Liver (tissue), 8 donors: ENCODE measurements at regions not wholly inside any gene's neighbourhood (a gene's known extent, or its start where the extent isn't known, plus 50 kb on each side); places are given as distances from the start of the nearest gene placed in this dataset.

ENCODE experiments used
- DNase-seq: peaks from one replicate; pipeline ENCODE4 v3.0.0-alpha.2; 2017; ENCODE audit warnings: low spot score
- H3K27ac ChIP-seq, 2 donors: one replicate each; pipeline ENCODE4 v1.7.0; 2013; ENCODE audit warnings: inconsistent platforms in 2 of 2, low read length in 2 of 2, control low read depth in 1 of 2, low read depth in 1 of 2, mild to moderate bottlenecking in 1 of 2
- H3K27me3 ChIP-seq, 4 donors: one replicate each; pipeline versions ENCODE4 v1.6.1 to v1.7.0; 2013; ENCODE audit warnings: low read length in 3 of 4, inconsistent platforms in 1 of 4, mild to moderate bottlenecking in 1 of 4, moderate library complexity in 1 of 4; ENCODE audit not compliant: control insufficient read depth in 4 of 4, insufficient read depth in 4 of 4
- H3K36me3 ChIP-seq, 4 donors: one replicate each; pipeline versions ENCODE4 v1.6.1 to v1.7.0; 2013; ENCODE audit warnings: low read length in 3 of 4, mild to moderate bottlenecking in 3 of 4, low read depth in 1 of 4, moderate library complexity in 1 of 4; ENCODE audit not compliant: control insufficient read depth in 4 of 4, insufficient read depth in 3 of 4
- H3K4me1 ChIP-seq, 4 donors: one replicate each; pipeline versions ENCODE4 v1.6.1 to v1.7.0; 2013; ENCODE audit warnings: low read length in 3 of 4, mild to moderate bottlenecking in 3 of 4, moderate library complexity in 1 of 4; ENCODE audit not compliant: control insufficient read depth in 4 of 4, insufficient read depth in 4 of 4
- H3K4me3 ChIP-seq, 3 donors: one replicate each; pipeline versions ENCODE4 v1.6.1 to v1.7.0; 2013; ENCODE audit warnings: low read length in 3 of 3, control low read depth in 1 of 3, low read depth in 1 of 3, mild to moderate bottlenecking in 1 of 3
- H3K9ac ChIP-seq, 2 donors: one replicate each; pipeline ENCODE4 v1.7.0; 2013; ENCODE audit warnings: low read length in 2 of 2, mild to moderate bottlenecking in 2 of 2, moderate library complexity in 2 of 2, control low read depth in 1 of 2, low read depth in 1 of 2
- H3K9me3 ChIP-seq, 4 donors: one replicate each; pipeline versions ENCODE4 v1.6.1 to v1.7.0; 2013; ENCODE audit warnings: low read length in 3 of 4; ENCODE audit not compliant: control insufficient read depth in 4 of 4
- FOXA1 ChIP-seq: IDR thresholded peaks from 2 replicates; pipeline ENCODE4 v1.6.1; 2016; ENCODE audit warnings: antibody characterized with exemption
- GABPA ChIP-seq, 2 donors: IDR thresholded peaks in 1 of 2; conservative IDR thresholded peaks in 1 of 2; 2 replicates each; pipeline ENCODE4 v1.6.1; 2016; ENCODE audit warnings: antibody characterized with exemption in 2 of 2, mild to moderate bottlenecking in 1 of 2, moderate library complexity in 1 of 2
- HNF4A ChIP-seq, 2 donors: conservative IDR thresholded peaks; 2 replicates each; pipeline ENCODE4 v1.6.1; 2016; ENCODE audit warnings: antibody characterized with exemption in 2 of 2, mild to moderate bottlenecking in 2 of 2
- HNF4G ChIP-seq: IDR thresholded peaks from 2 replicates; pipeline ENCODE4 v1.6.1; 2016; ENCODE audit warnings: antibody characterized with exemption
- JUND ChIP-seq, 2 donors: IDR thresholded peaks; 2 replicates each; pipeline ENCODE4 v1.6.1; 2016; ENCODE audit warnings: antibody characterized with exemption in 2 of 2
- NR2F2 ChIP-seq: IDR thresholded peaks from 2 replicates; pipeline ENCODE4 v1.6.1; 2016; ENCODE audit warnings: antibody characterized with exemption
- RAD21 ChIP-seq, 2 donors: IDR thresholded peaks; 2 replicates each; pipeline ENCODE4 v1.6.1; 2016; ENCODE audit warnings: antibody characterized with exemption in 2 of 2, mild to moderate bottlenecking in 2 of 2
- RXRA ChIP-seq, 2 donors: IDR thresholded peaks; 2 replicates each; pipeline ENCODE4 v1.6.1; 2017 to 2018; ENCODE audit warnings: antibody characterized with exemption in 2 of 2, mild to moderate bottlenecking in 1 of 2
- SP1 ChIP-seq: IDR thresholded peaks from 2 replicates; pipeline ENCODE4 v1.6.1; 2018; ENCODE audit warnings: antibody characterized with exemption, mild to moderate bottlenecking
- TAF1 ChIP-seq: conservative IDR thresholded peaks from 2 replicates; pipeline ENCODE4 v1.6.1; 2016; ENCODE audit warnings: antibody characterized with exemption, mild to moderate bottlenecking
- YY1 ChIP-seq: IDR thresholded peaks from 2 replicates; pipeline ENCODE4 v1.6.1; 2016; ENCODE audit warnings: antibody characterized with exemption, mild to moderate bottlenecking
- WGBS: extraction: QIAGEN DNeasy Blood & Tissue Kit; methylation state at CpG from one replicate; pipeline ENCODE4 v1.1.7; 2013; 5-methylcytosine and 5-hydroxymethylcytosine counted together
- TF ChIP-seq, protein P1 (sequence below): IDR thresholded peaks from 2 replicates; pipeline ENCODE4 v1.6.1; 2016; ENCODE audit warnings: antibody characterized with exemption
- TF ChIP-seq, protein P2 (sequence below): IDR thresholded peaks from 2 replicates; pipeline ENCODE4 v1.6.1; 2016; ENCODE audit warnings: antibody characterized with exemption
- TF ChIP-seq, protein P3 (sequence below): fragments of 150-350 bp; IDR thresholded peaks from 2 replicates; pipeline ENCODE4 v1.5.1; 2017; ENCODE audit warnings: improper control_type of control experiment, low read depth, low read length; ENCODE audit not compliant: missing input control
- TF ChIP-seq, protein P4 (sequence below): IDR thresholded peaks from 2 replicates; pipeline ENCODE4 v1.6.1; 2016; ENCODE audit warnings: antibody characterized with exemption
- donor health status: healthy.
- donor health status: healthy.
- donor health status: healthy.
- donor health status: healthy.
- donor health status: healthy.

DNA sequence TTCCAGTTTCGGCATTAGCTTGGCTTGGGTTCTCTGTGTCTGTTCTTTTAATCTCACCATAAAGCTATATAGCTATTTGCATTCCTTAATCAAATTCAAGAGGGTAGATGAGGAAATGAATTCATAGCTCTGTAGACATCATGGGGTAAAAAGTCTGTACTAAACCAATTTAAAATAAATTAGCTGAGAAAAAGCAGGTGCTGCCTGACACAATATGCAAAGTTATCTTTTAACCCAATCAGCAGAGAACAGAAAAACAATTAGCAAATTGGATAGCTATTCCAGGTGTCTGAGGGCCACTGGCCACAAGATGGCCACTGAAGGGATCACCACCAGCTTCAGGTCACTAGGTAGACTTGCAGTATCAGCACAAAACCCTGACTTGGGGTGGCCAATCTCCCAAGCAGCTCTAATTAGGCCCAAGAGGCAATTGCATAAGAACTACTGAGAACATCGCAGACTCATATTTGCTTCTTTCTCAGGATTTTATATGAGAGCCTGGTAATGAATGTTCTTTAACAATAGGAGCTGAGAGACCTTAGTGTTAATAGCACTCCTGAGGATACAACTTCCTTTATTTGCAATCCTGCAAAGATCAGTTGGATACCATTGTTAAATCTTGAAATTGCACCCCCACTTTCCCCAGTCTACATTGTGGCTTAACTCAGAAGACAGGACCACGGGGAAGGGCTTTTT, 494.3 kb downstream of the PDCD6IP start:
- TF ChIP-seq HNF4A (conservative IDR thresholded peaks at IDR 0.05) = no peak
- TF ChIP-seq RAD21 (IDR thresholded peaks at IDR 0.05) = no peak
- no peak for TF ChIP-seq FOXA1
- TF ChIP-seq, protein P1, sequence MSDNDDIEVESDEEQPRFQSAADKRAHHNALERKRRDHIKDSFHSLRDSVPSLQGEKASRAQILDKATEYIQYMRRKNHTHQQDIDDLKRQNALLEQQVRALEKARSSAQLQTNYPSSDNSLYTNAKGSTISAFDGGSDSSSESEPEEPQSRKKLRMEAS = no peak
- no peak for TF ChIP-seq RXRA (IDR thresholded peaks at IDR 0.05)
- no peak for TF ChIP-seq NR2F2
- no peak for TF ChIP-seq TAF1
- no peak for TF ChIP-seq SP1
- no peak for TF ChIP-seq JUND (IDR thresholded peaks at IDR 0.05)
- TF ChIP-seq, protein P2, sequence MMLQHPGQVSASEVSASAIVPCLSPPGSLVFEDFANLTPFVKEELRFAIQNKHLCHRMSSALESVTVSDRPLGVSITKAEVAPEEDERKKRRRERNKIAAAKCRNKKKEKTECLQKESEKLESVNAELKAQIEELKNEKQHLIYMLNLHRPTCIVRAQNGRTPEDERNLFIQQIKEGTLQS = no peak
- no peak for TF ChIP-seq HNF4G
- TF ChIP-seq, protein P3, sequence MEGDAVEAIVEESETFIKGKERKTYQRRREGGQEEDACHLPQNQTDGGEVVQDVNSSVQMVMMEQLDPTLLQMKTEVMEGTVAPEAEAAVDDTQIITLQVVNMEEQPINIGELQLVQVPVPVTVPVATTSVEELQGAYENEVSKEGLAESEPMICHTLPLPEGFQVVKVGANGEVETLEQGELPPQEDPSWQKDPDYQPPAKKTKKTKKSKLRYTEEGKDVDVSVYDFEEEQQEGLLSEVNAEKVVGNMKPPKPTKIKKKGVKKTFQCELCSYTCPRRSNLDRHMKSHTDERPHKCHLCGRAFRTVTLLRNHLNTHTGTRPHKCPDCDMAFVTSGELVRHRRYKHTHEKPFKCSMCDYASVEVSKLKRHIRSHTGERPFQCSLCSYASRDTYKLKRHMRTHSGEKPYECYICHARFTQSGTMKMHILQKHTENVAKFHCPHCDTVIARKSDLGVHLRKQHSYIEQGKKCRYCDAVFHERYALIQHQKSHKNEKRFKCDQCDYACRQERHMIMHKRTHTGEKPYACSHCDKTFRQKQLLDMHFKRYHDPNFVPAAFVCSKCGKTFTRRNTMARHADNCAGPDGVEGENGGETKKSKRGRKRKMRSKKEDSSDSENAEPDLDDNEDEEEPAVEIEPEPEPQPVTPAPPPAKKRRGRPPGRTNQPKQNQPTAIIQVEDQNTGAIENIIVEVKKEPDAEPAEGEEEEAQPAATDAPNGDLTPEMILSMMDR = no peak
- TF ChIP-seq GABPA (IDR thresholded peaks at IDR 0.05 in 1 of 2, conservative IDR thresholded peaks at IDR 0.05 in 1 of 2) = no peak
- TF ChIP-seq, protein P4, sequence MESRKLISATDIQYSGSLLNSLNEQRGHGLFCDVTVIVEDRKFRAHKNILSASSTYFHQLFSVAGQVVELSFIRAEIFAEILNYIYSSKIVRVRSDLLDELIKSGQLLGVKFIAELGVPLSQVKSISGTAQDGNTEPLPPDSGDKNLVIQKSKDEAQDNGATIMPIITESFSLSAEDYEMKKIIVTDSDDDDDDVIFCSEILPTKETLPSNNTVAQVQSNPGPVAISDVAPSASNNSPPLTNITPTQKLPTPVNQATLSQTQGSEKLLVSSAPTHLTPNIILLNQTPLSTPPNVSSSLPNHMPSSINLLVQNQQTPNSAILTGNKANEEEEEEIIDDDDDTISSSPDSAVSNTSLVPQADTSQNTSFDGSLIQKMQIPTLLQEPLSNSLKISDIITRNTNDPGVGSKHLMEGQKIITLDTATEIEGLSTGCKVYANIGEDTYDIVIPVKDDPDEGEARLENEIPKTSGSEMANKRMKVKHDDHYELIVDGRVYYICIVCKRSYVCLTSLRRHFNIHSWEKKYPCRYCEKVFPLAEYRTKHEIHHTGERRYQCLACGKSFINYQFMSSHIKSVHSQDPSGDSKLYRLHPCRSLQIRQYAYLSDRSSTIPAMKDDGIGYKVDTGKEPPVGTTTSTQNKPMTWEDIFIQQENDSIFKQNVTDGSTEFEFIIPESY = no peak
- WGBS = 68% methylated on average over 3 of the region's 3 CpGs
- no peak overlapping the region for H3K9ac ChIP-seq
- no peak overlapping the region for H3K27ac ChIP-seq
- no peak overlapping the region for H3K4me3 ChIP-seq
- H3K27me3 ChIP-seq = no peaks in the 10 kb centered on the region
- no peak for DNase-seq
- H3K9me3 ChIP-seq = no peaks in the 10 kb centered on the region
- H3K4me1 ChIP-seq = no peaks in the 10 kb centered on the region
- H3K36me3 ChIP-seq = no peaks in the 10 kb centered on the region

DNA sequence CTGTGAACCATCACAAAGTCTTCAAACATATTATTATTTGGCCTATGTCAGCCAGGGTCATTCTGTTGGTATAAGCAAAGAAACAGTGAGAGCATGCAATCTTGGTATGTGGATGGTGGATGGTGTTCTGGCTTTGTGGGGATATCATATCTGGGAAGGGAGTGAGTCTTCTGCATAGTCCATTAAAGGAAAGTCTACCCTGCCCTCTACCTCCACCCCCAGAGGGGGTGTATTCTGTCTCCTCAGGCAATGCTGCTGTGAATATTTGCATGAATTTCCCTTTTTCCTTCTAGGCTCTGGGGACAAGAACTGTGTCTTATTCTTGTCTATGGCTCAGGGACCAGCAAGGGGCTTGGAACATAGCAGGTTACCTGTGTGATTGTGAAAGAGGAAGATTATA, 495.8 kb downstream of the PDCD6IP start:
- Histone ChIP-seq H3K4me3 (no peak overlapping the region), H3K27ac (no peak overlapping the region), H3K36me3 (no peaks in the 10 kb centered on the region), H3K4me1 (no peaks in the 10 kb centered on the region), H3K9ac (no peak overlapping the region), H3K9me3 (no peaks in the 10 kb centered on the region), H3K27me3 (peaks cover 0 to 4% (median 0%) of the 10 kb centered on the region in 4 donors)
- no peak for TF ChIP-seq HNF4G
- no peak for TF ChIP-seq RAD21 (IDR thresholded peaks at IDR 0.05)
- no peak for TF ChIP-seq FOXA1
- TF ChIP-seq, protein P2 = no peak
- TF ChIP-seq, protein P1 = no peak
- TF ChIP-seq YY1 = no peak
- no peak for TF ChIP-seq HNF4A (conservative IDR thresholded peaks at IDR 0.05)
- TF ChIP-seq NR2F2 = no peak
- no peak for TF ChIP-seq JUND (IDR thresholded peaks at IDR 0.05)
- DNase-seq = no peak
